ENCODE measurements at regions not wholly inside any gene's neighbourhood (a gene's known extent, or its start where the extent isn't known, plus 50 kb on each side); places are given as distances from the start of the nearest gene placed in this dataset.
"Not testable (repeated sequence)": the region's sequence is repeated elsewhere in the genome, so short reads cannot be mapped to it uniquely, and the experiment has no call there.

DNA sequence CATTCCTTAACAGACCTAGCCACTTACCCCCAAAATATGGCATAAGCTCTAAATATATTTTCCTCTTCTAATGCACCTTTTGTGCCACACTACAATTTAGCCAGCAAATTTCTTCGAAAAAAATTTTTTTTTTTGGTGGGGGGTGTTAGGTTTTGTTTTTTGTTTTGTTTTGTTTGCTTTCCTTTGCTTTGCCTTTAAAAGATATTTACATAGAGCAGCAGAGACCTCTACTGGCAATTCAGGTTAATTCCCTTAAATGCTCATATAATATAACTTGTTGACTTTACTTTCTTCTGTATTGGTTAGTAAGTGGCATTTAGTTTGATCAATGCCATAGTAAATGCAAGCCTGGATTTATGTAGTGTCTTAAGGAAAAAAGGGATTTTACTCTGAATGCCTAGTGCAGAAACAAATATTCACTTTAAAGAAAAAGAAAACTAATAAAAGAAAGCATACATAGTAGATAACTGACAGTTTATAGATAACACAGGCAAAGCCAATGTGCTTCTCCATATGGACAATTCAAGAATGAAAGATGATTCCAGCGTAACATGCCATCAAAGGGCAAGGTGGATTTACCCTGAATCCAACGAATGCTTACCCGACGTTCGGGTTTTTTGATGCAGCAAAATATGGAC is 1250.6 kb downstream of the GATA3 start:
- H3K27ac Mint-ChIP-seq: no peak overlapping the region
- H3K9me3 Mint-ChIP-seq: no peaks in the 10 kb centered on the region
- POLR2A ChIA-PET: no interaction called here
- peaks cover 2% of the 10 kb centered on the region for H3K4me1 Mint-ChIP-seq
- no peak overlapping the region for H3K4me3 Mint-ChIP-seq
- DNase-seq (no peak), ATAC-seq (ENCODE audit: low read depth) (no peak)
- H3K27me3 Mint-ChIP-seq: peaks cover 9% of the 10 kb centered on the region
- H3K36me3 Mint-ChIP-seq: no peaks in the 10 kb centered on the region

- H3K27ac Mint-ChIP-seq: no peak overlapping the region
- no peaks in the 10 kb centered on the region for H3K36me3 Mint-ChIP-seq
- ATAC-seq (ENCODE audit: low read depth) (no peak), DNase-seq (no peak)
- no peaks in the 10 kb centered on the region for H3K4me1 Mint-ChIP-seq
- POLR2A ChIA-PET: no interaction called here
- H3K9me3 Mint-ChIP-seq: no peaks in the 10 kb centered on the region
- no peak overlapping the region for H3K4me3 Mint-ChIP-seq
- peaks cover 31% of the 10 kb centered on the region for H3K27me3 Mint-ChIP-seq
These were observed 1257.4 kb downstream of the GATA3 start for GRCh38 chr10:9311702-9312499.

GRCh38 chr10:9315292-9315691 is 1260.8 kb downstream of the GATA3 start:
- no peaks in the 10 kb centered on the region for H3K36me3 Mint-ChIP-seq
- H3K27me3 Mint-ChIP-seq: peaks cover 33% of the 10 kb centered on the region
- H3K27ac Mint-ChIP-seq: no peak overlapping the region
- H3K4me1 Mint-ChIP-seq: no peaks in the 10 kb centered on the region
- DNase-seq (no peak), ATAC-seq (ENCODE audit: low read depth) (no peak)
- POLR2A ChIA-PET: no interaction called here
- no peaks in the 10 kb centered on the region for H3K9me3 Mint-ChIP-seq
- H3K4me3 Mint-ChIP-seq: no peak overlapping the region

GRCh38 chr10:9331583-9332008 is 1277.1 kb downstream of the GATA3 start:
- no peak for ATAC-seq (ENCODE audit: low read depth)

GRCh38 chr10:9334270-9334669 is 1279.8 kb downstream of the GATA3 start:
- POLR2A ChIA-PET: no interaction called here
- H3K4me1 Mint-ChIP-seq: no peaks in the 10 kb centered on the region
- no peak overlapping the region for H3K4me3 Mint-ChIP-seq

More at GRCh38 chr10:9331583-9332008, 1277.1 kb downstream of the GATA3 start:
- no peaks in the 10 kb centered on the region for H3K4me1 Mint-ChIP-seq
- no peaks in the 10 kb centered on the region for H3K9me3 Mint-ChIP-seq
- POLR2A ChIA-PET: no interaction called here
- H3K36me3 Mint-ChIP-seq: no peaks in the 10 kb centered on the region
- no peak overlapping the region for H3K4me3 Mint-ChIP-seq
- peaks cover 10% of the 10 kb centered on the region for H3K27me3 Mint-ChIP-seq
- DNase-seq: no peak
- no peak overlapping the region for H3K27ac Mint-ChIP-seq

GRCh38 chr10:9339716-9340115 is 1285.2 kb downstream of the GATA3 start:
- H3K4me3 Mint-ChIP-seq: no peak overlapping the region
- POLR2A ChIA-PET: no interaction called here
- H3K4me1 Mint-ChIP-seq: no peaks in the 10 kb centered on the region
- ATAC-seq (ENCODE audit: low read depth): no peak
- DNase-seq: no peak
- no peaks in the 10 kb centered on the region for H3K36me3 Mint-ChIP-seq
- no peak overlapping the region for H3K27ac Mint-ChIP-seq
- H3K9me3 Mint-ChIP-seq: no peaks in the 10 kb centered on the region
- peaks cover 17% of the 10 kb centered on the region for H3K27me3 Mint-ChIP-seq

More at GRCh38 chr10:9334270-9334669, 1279.8 kb downstream of the GATA3 start:
- Mint-ChIP-seq H3K27me3 (peaks cover 6% of the 10 kb centered on the region), H3K27ac (no peak overlapping the region), H3K9me3 (no peaks in the 10 kb centered on the region), H3K36me3 (no peaks in the 10 kb centered on the region)
- ATAC-seq (ENCODE audit: low read depth) (no peak), DNase-seq (no peak)

DNA sequence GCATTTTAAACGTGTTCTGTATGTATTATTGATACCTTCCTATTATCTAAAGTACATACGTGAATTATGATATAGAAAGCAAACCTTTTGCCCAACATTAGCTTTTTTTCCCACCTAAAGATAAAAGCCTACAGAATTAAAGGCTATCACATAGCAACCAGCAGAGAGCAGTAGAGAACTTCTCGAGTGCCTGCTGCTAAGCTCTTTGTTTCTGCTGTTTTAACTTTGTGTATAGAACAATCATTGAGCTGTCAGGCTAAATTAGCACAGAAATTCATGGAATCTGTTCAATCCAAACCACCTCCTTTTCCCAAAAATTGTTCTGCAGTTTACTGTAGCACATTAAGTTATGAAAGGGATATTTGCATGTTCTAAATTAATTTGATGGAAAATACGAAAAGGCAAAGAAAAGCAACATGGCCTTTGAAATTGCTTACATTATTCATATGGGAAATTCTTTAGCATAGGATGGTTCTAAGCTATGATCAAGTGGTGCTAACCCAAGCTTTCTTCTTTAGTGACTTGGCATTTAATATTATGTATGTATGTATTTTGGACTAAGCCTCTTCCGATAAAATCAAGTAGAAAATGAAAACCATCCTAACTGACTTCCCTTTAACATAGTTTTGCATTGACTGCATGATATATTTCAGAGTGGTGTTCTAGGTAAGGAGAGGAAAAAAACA is 1288.5 kb downstream of the GATA3 start:
- peaks cover 2% of the 10 kb centered on the region for H3K9me3 Mint-ChIP-seq
- no peak overlapping the region for H3K27ac Mint-ChIP-seq
- DNase-seq: no peak
- no peaks in the 10 kb centered on the region for H3K36me3 Mint-ChIP-seq
- POLR2A ChIA-PET: no interaction called here
- no peaks in the 10 kb centered on the region for H3K4me1 Mint-ChIP-seq
- H3K4me3 Mint-ChIP-seq: no peak overlapping the region
- peaks cover 15% of the 10 kb centered on the region for H3K27me3 Mint-ChIP-seq
- ATAC-seq (ENCODE audit: low read depth): no peak

DNA sequence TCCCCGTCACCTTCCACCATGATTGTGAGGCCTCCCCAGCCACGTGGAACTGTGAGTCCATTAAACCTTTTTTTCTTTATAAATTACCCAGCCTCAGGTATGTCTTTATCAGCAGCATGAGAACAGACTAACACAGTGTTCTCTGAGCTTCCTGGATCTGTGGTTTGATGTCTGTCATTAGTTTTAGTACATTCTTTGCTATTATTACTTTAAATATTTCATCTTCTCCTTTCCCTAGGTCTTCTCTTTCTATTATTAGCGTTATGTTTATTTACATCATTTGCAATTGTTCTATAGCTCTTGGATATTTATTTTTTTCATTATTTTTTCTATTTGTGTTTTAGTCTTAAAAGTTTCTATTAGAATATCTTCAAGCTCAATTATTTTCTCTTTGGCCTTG is 1293.4 kb downstream of the GATA3 start:
- ATAC-seq (ENCODE audit: low read depth); DNase-seq; H3K4me3 Mint-ChIP-seq; POLR2A ChIA-PET; H3K36me3 Mint-ChIP-seq; H3K9me3 Mint-ChIP-seq; H3K27ac Mint-ChIP-seq; H3K27me3 Mint-ChIP-seq; H3K4me1 Mint-ChIP-seq: not testable (repeated sequence)

DNA sequence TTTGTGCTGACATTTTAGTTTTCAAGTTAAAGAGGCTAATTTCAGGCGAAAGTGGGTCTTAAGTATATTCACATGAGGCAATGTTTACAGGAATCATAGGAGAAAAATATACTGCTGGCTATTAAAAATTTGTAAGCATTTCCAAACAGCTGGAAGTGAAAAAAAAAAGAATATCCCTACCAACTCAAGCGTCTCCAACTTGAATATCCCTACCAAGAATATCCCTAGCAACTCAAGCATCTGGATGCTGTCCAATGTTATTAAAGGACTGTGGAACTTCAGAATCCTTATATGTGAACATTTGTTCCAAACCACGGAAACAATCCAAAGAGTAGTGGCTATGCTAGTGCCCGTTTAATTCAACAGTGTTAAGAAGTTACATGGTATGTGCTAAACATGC is 1303.0 kb downstream of the GATA3 start:
- Mint-ChIP-seq H3K4me1 (peaks cover 2% of the 10 kb centered on the region), H3K9me3 (no peaks in the 10 kb centered on the region), H3K27me3 (no peaks in the 10 kb centered on the region), H3K4me3 (no peak overlapping the region), H3K36me3 (peaks cover 2% of the 10 kb centered on the region), H3K27ac (no peak overlapping the region)
- POLR2A ChIA-PET: no interaction called here
- ATAC-seq (ENCODE audit: low read depth) (no peak), DNase-seq (no peak)

- Mint-ChIP-seq H3K4me1 (peaks cover 4% of the 10 kb centered on the region), H3K36me3 (peaks cover 2% of the 10 kb centered on the region), H3K27me3 (no peaks in the 10 kb centered on the region), H3K27ac (peak overlapping the region; percentile 32), H3K4me3 (peak overlapping the region; percentile 3), H3K9me3 (peaks cover 3% of the 10 kb centered on the region)
- POLR2A ChIA-PET: no interaction called here
- ATAC-seq (ENCODE audit: low read depth) (peak; percentile 56), DNase-seq (no peak)
These were observed 1308.2 kb downstream of the GATA3 start for GRCh38 chr10:9362721-9363120.

DNA sequence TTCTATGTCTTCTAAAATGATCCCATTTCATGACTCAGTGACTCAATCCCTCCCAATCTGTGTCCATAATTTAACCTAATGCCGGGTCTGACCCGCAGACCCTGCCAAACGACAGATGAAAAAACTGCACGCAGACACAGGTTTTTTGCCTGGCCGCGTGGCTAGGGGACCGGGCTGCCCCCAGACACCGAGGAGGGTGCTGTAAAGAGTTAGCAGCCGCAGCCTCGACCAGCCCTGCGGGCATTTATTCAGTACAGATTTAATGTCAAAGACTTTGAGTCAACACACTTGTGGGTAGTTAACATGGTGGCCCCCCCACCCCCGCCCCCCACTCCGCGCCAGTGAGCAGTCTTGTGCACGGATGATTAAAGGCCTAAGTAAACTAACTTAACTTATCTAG is 1324.7 kb downstream of the GATA3 start:
- DNase-seq (no peak), ATAC-seq (ENCODE audit: low read depth) (no peak)
- no peak overlapping the region for H3K27ac Mint-ChIP-seq
- peaks cover 3% of the 10 kb centered on the region for H3K27me3 Mint-ChIP-seq
- H3K4me3 Mint-ChIP-seq: no peak overlapping the region
- no peaks in the 10 kb centered on the region for H3K36me3 Mint-ChIP-seq
- no peaks in the 10 kb centered on the region for H3K4me1 Mint-ChIP-seq
- H3K9me3 Mint-ChIP-seq: no peaks in the 10 kb centered on the region
- POLR2A ChIA-PET: no interaction called here

GRCh38 chr10:9381733-9382532 is 1327.4 kb downstream of the GATA3 start:
- Mint-ChIP-seq H3K4me1 (no peaks in the 10 kb centered on the region), H3K4me3 (no peak overlapping the region), H3K27me3 (peaks cover 3% of the 10 kb centered on the region), H3K9me3 (no peaks in the 10 kb centered on the region), H3K36me3 (no peaks in the 10 kb centered on the region), H3K27ac (no peak overlapping the region)
- POLR2A ChIA-PET: no interaction called here
- DNase-seq: no peak
- ATAC-seq (ENCODE audit: low read depth): no peak

GRCh38 chr10:9382533-9382866 is 1328.0 kb downstream of the GATA3 start:
- ATAC-seq (ENCODE audit: low read depth) (no peak), DNase-seq (no peak)
- no peak overlapping the region for H3K4me3 Mint-ChIP-seq
- no peaks in the 10 kb centered on the region for H3K4me1 Mint-ChIP-seq
- H3K9me3 Mint-ChIP-seq: no peaks in the 10 kb centered on the region
- POLR2A ChIA-PET: no interaction called here
- peaks cover 3% of the 10 kb centered on the region for H3K27me3 Mint-ChIP-seq
- H3K27ac Mint-ChIP-seq: no peak overlapping the region
- H3K36me3 Mint-ChIP-seq: no peaks in the 10 kb centered on the region

All from activated naive CD8-positive, alpha-beta T cell treated with anti-CD3 and anti-CD28 coated beads, Interleukin-2, amount 10 ng/mL, durations not matched to agents 7 days and 5 days (primary cell).